OCI-LY7 (cell line): ENCODE measurements at regions not wholly inside any gene's neighbourhood (a gene's known extent, or its start where the extent isn't known, plus 50 kb on each side); places are given as distances from the start of the nearest gene placed in this dataset.

Source experiments
- BruUV-seq: library from RNA; stranded (reverse); fragments of 400-500 nt; replicated peaks from 2 replicates; lab custom pipeline; 2021; lab: Mats Ljungman, UMichigan
- CTCF ChIA-PET: fragments of 300-600 bp; sonication (Branson Sonifier 250); formaldehyde crosslinking; loops from one replicate; lab custom pipeline; 2022; ENCODE audit warnings: antibody characterized with exemption; ENCODE audit not compliant: unreplicated experiment; lab: Charles Lee
- POLR2A ChIA-PET: fragments of 300-600 bp; sonication (Branson Sonifier 250); formaldehyde crosslinking; loops from one replicate; lab custom pipeline; 2022; ENCODE audit warnings: antibody characterized with exemption; lab: Charles Lee
- DNase-seq: peaks from one replicate; pipeline ENCODE4 v3.0.0-alpha.2; 2015; ENCODE audit warnings: low spot score
- H2AFZ ChIP-seq: fragments of 200-600 bp; sonication (generic), shearing (Covaris generic); 2 replicates; pipeline ENCODE4 v1.6.1; 2014; ENCODE audit warnings: mild to moderate bottlenecking, antibody characterized with exemption, low read length, moderate library complexity
- H3K27ac ChIP-seq: fragments of 200-600 bp; sonication (generic); 2 replicates; pipeline ENCODE4 v1.5.1; 2014; ENCODE audit warnings: mixed run types, low read depth, mild to moderate bottlenecking, moderate library complexity, low read length, inconsistent platforms; ENCODE audit not compliant: poor library complexity, severe bottlenecking
- H3K36me3 ChIP-seq: fragments of 200-600 bp; sonication (generic); 2 replicates; pipeline ENCODE4 v1.6.1; 2014; ENCODE audit warnings: mild to moderate bottlenecking, antibody characterized with exemption, low read length, moderate library complexity, mixed read lengths; ENCODE audit not compliant: insufficient read depth
- H3K4me1 ChIP-seq: fragments of 200-600 bp; sonication (generic); 2 replicates; pipeline ENCODE4 v1.5.1; 2014; ENCODE audit warnings: mild to moderate bottlenecking, low read length; ENCODE audit not compliant: insufficient read depth, poor library complexity, severe bottlenecking
- H3K4me2 ChIP-seq: fragments of 200-600 bp; sonication (generic); 2 replicates; pipeline ENCODE4 v1.6.1; 2014; ENCODE audit warnings: mild to moderate bottlenecking, low read length
- H3K4me3 ChIP-seq: fragments of 200-600 bp; sonication (generic); 2 replicates; pipeline ENCODE4 v1.5.1; 2014; ENCODE audit warnings: mild to moderate bottlenecking, low read depth, low read length; ENCODE audit not compliant: poor library complexity, severe bottlenecking
- H3K79me2 ChIP-seq: fragments of 200-600 bp; sonication (generic); 2 replicates; pipeline ENCODE4 v1.6.1; 2016; ENCODE audit warnings: low read depth, mild to moderate bottlenecking, low read length, moderate library complexity, mixed read lengths; ENCODE audit not compliant: insufficient read depth
- H3K9me2 ChIP-seq: fragments of 200-600 bp; sonication (generic); 2 replicates; pipeline ENCODE4 v1.6.1; 2016; ENCODE audit warnings: mild to moderate bottlenecking, low read length, mixed read lengths; ENCODE audit not compliant: insufficient read depth
- H3K9me3 ChIP-seq: fragments of 200-600 bp; sonication (generic); 2 replicates; pipeline ENCODE4 v1.6.1; 2014; ENCODE audit warnings: mild to moderate bottlenecking, mixed run types, low read length, mixed read lengths
- H4K20me1 ChIP-seq: fragments of 200-600 bp; sonication (generic); 2 replicates; pipeline ENCODE4 v1.6.1; 2014; ENCODE audit warnings: mild to moderate bottlenecking, antibody characterized with exemption, low read length, moderate library complexity, mixed read lengths; ENCODE audit not compliant: insufficient read depth
- CTCF ChIP-seq: fragments of 200-600 bp; sonication (generic); conservative IDR thresholded peaks from 2 replicates; pipeline ENCODE4 v1.5.1; 2014; ENCODE audit warnings: mild to moderate bottlenecking, antibody characterized with exemption, low read length, moderate library complexity, mixed read lengths
- EZH2phosphoT487 ChIP-seq: fragments of 200-600 bp; sonication (generic); IDR thresholded peaks from 2 replicates; pipeline ENCODE4 v1.6.1; 2018; ENCODE audit warnings: low read depth, borderline replicate concordance, mild to moderate bottlenecking, mixed run types, antibody characterized with exemption, low read length, moderate library complexity, mixed read lengths
- intact Hi-C: fragments of 100-400 bp; cut with micrococcal nuclease; formaldehyde crosslinking; loops from one replicate; pipeline ENCODE4 v1.10.0; 2022; ENCODE audit not compliant: unreplicated experiment

- CTCF ChIA-PET = no interaction called here
Observed at GRCh38 chr2:226017537-226017936, 618.0 kb downstream of the NYAP2 start.

DNA sequence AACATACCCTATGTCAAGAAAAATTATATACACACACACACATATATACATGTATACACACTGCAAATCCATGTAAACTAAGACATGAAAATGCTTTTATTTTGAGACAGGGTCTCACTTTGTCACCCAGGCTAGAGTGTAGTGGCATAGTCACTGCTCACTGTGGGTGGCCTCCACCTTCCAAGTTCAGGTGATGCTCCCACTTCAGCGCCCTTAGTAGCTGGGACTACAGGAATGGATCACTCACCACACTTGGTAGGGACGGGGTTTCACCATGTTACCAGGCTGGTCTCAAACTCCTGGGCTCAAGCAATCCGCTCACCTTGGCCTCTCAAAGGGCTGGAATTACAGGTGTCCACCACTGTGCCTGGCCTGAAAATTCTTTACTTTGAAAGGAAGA is 617.6 kb downstream of the NYAP2 start:
- intact Hi-C loops = no loop called here
- no peaks in the 10 kb centered on the region for H3K9me3 ChIP-seq
- no peaks in the 10 kb centered on the region for H4K20me1 ChIP-seq
- H3K79me2 ChIP-seq = no peaks in the 10 kb centered on the region
- H2AFZ ChIP-seq = no peak overlapping the region
- no peaks in the 10 kb centered on the region for H3K4me1 ChIP-seq
- POLR2A ChIA-PET = no interaction called here
- H3K9me2 ChIP-seq = no peaks in the 10 kb centered on the region
- no peak overlapping the region for H3K4me3 ChIP-seq
- no peak for DNase-seq
- H3K4me2 ChIP-seq = no peak overlapping the region
- no peaks in the 10 kb centered on the region for H3K36me3 ChIP-seq
- no TSS peak for BruUV-seq
- H3K27ac ChIP-seq = no peak overlapping the region
- CTCF ChIA-PET = no interaction called here
- no peak for TF ChIP-seq CTCF
- TF ChIP-seq EZH2phosphoT487 = no peak

More at GRCh38 chr2:226017537-226017936, 618.0 kb downstream of the NYAP2 start:
- no peak for DNase-seq
- BruUV-seq = no TSS peak
- intact Hi-C loops = no loop called here
- H3K27ac ChIP-seq = no peak overlapping the region
- no peaks in the 10 kb centered on the region for H4K20me1 ChIP-seq
- no peaks in the 10 kb centered on the region for H3K79me2 ChIP-seq
- H3K9me2 ChIP-seq = no peaks in the 10 kb centered on the region
- no peaks in the 10 kb centered on the region for H3K4me1 ChIP-seq
- H3K4me3 ChIP-seq = no peak overlapping the region
- POLR2A ChIA-PET = no interaction called here
- no peaks in the 10 kb centered on the region for H3K9me3 ChIP-seq
- H3K36me3 ChIP-seq = no peaks in the 10 kb centered on the region
- no peak overlapping the region for H2AFZ ChIP-seq
- TF ChIP-seq CTCF (no peak), EZH2phosphoT487 (no peak)
- no peak overlapping the region for H3K4me2 ChIP-seq

DNA sequence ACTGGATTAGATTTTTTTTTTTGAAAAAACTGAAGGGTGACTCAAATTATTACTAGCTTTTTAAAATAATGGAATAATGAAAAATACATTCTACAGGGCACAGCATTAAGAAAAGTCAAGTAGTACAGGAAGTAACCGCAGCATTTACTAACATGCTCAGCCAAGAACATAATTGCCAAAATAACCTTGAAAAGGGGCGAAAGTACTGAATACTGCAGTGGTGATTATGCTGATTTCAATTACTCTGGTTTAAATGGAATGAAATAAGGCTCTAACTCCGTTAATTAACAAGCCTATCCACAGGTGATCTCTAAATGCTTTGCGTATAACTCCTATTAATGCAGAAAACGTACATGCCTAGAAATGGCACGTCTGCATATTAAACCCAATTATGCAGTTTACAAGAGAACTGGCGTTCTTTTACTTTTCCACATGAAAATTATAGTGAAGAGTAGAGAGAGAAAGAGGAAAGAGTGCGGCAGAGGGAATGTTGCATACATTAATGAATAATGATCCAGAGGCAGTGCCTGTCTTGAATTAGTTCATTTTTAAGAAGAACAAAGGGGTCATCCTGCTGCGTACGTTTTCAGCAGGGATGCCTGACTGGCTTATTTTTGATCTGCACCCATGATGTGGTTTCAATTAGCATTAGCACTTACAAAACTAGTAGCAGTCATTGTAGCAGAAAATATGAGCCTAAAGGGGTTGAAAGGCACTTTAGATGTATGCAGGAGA is 612.4 kb downstream of the NYAP2 start:
- DNase-seq = no peak
- Histone ChIP-seq H3K9me2 (no peaks in the 10 kb centered on the region), H3K79me2 (no peaks in the 10 kb centered on the region), H4K20me1 (no peaks in the 10 kb centered on the region), H3K9me3 (no peaks in the 10 kb centered on the region), H3K4me3 (no peak overlapping the region), H3K36me3 (no peaks in the 10 kb centered on the region), H2AFZ (no peak overlapping the region), H3K4me1 (no peaks in the 10 kb centered on the region), H3K4me2 (no peak overlapping the region), H3K27ac (no peak overlapping the region)
- POLR2A ChIA-PET = interaction anchor here (0.7 kb wide), 1 partner anchor 1412 kb away, joined by 3 read pairs; no protein-coding TSS in a partner anchor
- intact Hi-C loops = no loop called here
- TF ChIP-seq EZH2phosphoT487 = no peak
- no peak for TF ChIP-seq CTCF
- CTCF ChIA-PET = no interaction called here
- BruUV-seq = no TSS peak
